Endothelial cell of umbilical vein (primary cell): ENCODE measurements at regions not wholly inside any gene's neighbourhood (a gene's known extent, or its start where the extent isn't known, plus 50 kb on each side); places are given as distances from the start of the nearest gene placed in this dataset.

Experiments
- BruUV-seq: library from RNA; stranded (reverse); fragments of 400-500 nt; replicated peaks from 2 replicates; lab custom pipeline; 2021; lab: Mats Ljungman, UMichigan
- CTCF ChIA-PET: fragments of 300-600, 350-600 bp; sonication (Branson Sonifier 250); formaldehyde crosslinking; loops from one replicate; lab custom pipeline; 2021; ENCODE audit warnings: antibody characterized with exemption, inconsistent platforms; lab: Charles Lee
- POLR2A ChIA-PET: fragments of 300-600, 350-600 bp; sonication (Branson Sonifier 250); formaldehyde crosslinking; loops from one replicate; lab custom pipeline; 2021; ENCODE audit warnings: antibody characterized with exemption, inconsistent platforms; lab: Charles Lee
- DNase-seq: peaks from one replicate; pipeline ENCODE4 v3.0.0-alpha.2; 2011; ENCODE audit warnings: low read depth, low spot score
- FAIRE-seq: peaks from 2 replicates; lab custom pipeline; 2011; peaks lifted over from hg19 to GRCh38; lab: Jason Lieb, UNC
- H2AFZ ChIP-seq: 2 replicates; pipeline ENCODE4 v1.6.0; 2012; ENCODE audit warnings: low read depth, low read length, control low read depth, inconsistent platforms
- H3K27ac ChIP-seq: 2 replicates; pipeline ENCODE4 v1.5.1; 2011; ENCODE audit warnings: low read depth, mild to moderate bottlenecking, control low read depth, low read length, moderate library complexity; ENCODE audit not compliant: insufficient read depth
- H3K27me3 ChIP-seq, 2 experiments: 2 replicates each; pipeline versions ENCODE4 v1.6.0 to v1.6.1; 2011; ENCODE audit warnings: low read length in 2 of 2, mixed read lengths in 1 of 2; ENCODE audit not compliant: control insufficient read depth in 2 of 2, insufficient read depth in 2 of 2
- H3K36me3 ChIP-seq, 2 experiments: 2 replicates in 1 of 2; 3 replicates in 1 of 2; pipeline ENCODE4 v1.5.1; 2011; ENCODE audit warnings: low read length in 2 of 2, mild to moderate bottlenecking in 1 of 2, moderate library complexity in 1 of 2; ENCODE audit not compliant: control insufficient read depth in 2 of 2, insufficient read depth in 2 of 2; ENCODE audit errors: extremely low read depth in 1 of 2
- H3K4me1 ChIP-seq: 3 replicates; pipeline ENCODE4 v1.5.1; 2011; ENCODE audit warnings: mild to moderate bottlenecking, low read length; ENCODE audit not compliant: control insufficient read depth, insufficient read depth; ENCODE audit errors: extremely low read depth
- H3K4me2 ChIP-seq: 2 replicates; pipeline ENCODE4 v1.6.1; 2011; ENCODE audit warnings: low read length, control low read depth, mixed read lengths; ENCODE audit not compliant: insufficient read depth
- H3K4me3 ChIP-seq, 3 experiments: fragments of 200-600 bp in 1 of 3; sonication (generic), shearing (Covaris generic) in 1 of 3; replicated peaks in 1 of 3; 2 replicates each; pipeline ENCODE4 v1.5.1; 2011 to 2016; ENCODE audit warnings: control low read depth in 3 of 3, low read length in 3 of 3, mild to moderate bottlenecking in 2 of 3, inconsistent platforms in 1 of 3, low read depth in 1 of 3, moderate library complexity in 1 of 3; ENCODE audit not compliant: insufficient read depth in 1 of 3
- H3K79me2 ChIP-seq: 2 replicates; pipeline ENCODE4 v1.6.0; 2012; ENCODE audit warnings: low read length, inconsistent platforms; ENCODE audit not compliant: control insufficient read depth, insufficient read depth
- H3K9ac ChIP-seq: replicated peaks from 2 replicates; pipeline ENCODE3; 2011; ENCODE audit warnings: low read length, control low read depth; ENCODE audit not compliant: insufficient read depth; ENCODE audit errors: extremely low read depth
- H3K9me1 ChIP-seq: replicated peaks from 3 replicates; pipeline ENCODE4 v1.6.0; 2011; ENCODE audit warnings: mild to moderate bottlenecking, low read length; ENCODE audit not compliant: control insufficient read depth, insufficient read depth; ENCODE audit errors: extremely low read depth
- H3K9me3 ChIP-seq: replicated peaks from 2 replicates; pipeline ENCODE4 v1.5.1; 2012; ENCODE audit warnings: low read length, inconsistent platforms; ENCODE audit not compliant: control insufficient read depth, insufficient read depth
- H4K20me1 ChIP-seq: replicated peaks from 2 replicates; pipeline ENCODE3; 2011; ENCODE audit warnings: mild to moderate bottlenecking, low read length; ENCODE audit not compliant: control insufficient read depth, insufficient read depth; ENCODE audit errors: extremely low read depth
- EZH2 ChIP-seq: IDR thresholded peaks from 2 replicates; pipeline ENCODE4 v1.6.1; 2012; ENCODE audit warnings: borderline replicate concordance, low read depth, mild to moderate bottlenecking, moderate library complexity, low read length, inconsistent platforms; ENCODE audit not compliant: severe bottlenecking
- FOS ChIP-seq: IDR thresholded peaks from 2 replicates; pipeline ENCODE4 v1.6.1; 2011; ENCODE audit warnings: mild to moderate bottlenecking, low read length, moderate library complexity, borderline replicate concordance; ENCODE audit not compliant: insufficient read depth
- GATA2 ChIP-seq: IDR thresholded peaks from 2 replicates; pipeline ENCODE4 v1.7.0; 2011; ENCODE audit warnings: low read depth, mild to moderate bottlenecking, moderate library complexity, mixed read lengths, low read length; ENCODE audit not compliant: insufficient read length, insufficient read depth
- JUN ChIP-seq: IDR thresholded peaks from 2 replicates; pipeline ENCODE4 v1.6.1; 2011; ENCODE audit warnings: borderline replicate concordance, low read depth; ENCODE audit not compliant: insufficient read length, insufficient read depth
- MAX ChIP-seq: IDR thresholded peaks from 2 replicates; pipeline ENCODE4 v1.6.1; 2011; ENCODE audit not compliant: insufficient read depth, insufficient read length
- MYC ChIP-seq: IDR thresholded peaks from one replicate; pipeline ENCODE4 v1.6.1; 2011; ENCODE audit warnings: mild to moderate bottlenecking, low read depth, low read length
- POLR2A ChIP-seq: IDR thresholded peaks from 2 replicates; pipeline ENCODE4 v1.6.1; 2012; ENCODE audit warnings: low read depth, mild to moderate bottlenecking, control low read depth, low read length
- POLR2AphosphoS5 ChIP-seq: IDR thresholded peaks from 2 replicates; pipeline ENCODE4 v1.6.1; 2012; ENCODE audit warnings: low read depth, mild to moderate bottlenecking, control low read depth, low read length, moderate library complexity; ENCODE audit not compliant: insufficient read depth
- dilution Hi-C: fragments of 300-500 bp; cut with MboI; formaldehyde crosslinking; loops from one replicate; pipeline ENCODE4 v1.15.0; 2019; ENCODE audit warnings: low sequenced_read_pairs; ENCODE audit not compliant: extremely low pct_ligation_motif_present
- intact Hi-C: fragments of 100-400 bp; cut with micrococcal nuclease; formaldehyde crosslinking; loops from one replicate; pipeline ENCODE4 v1.10.0; 2022
- TF ChIP-seq, protein P1 (sequence below), 2 donors: IDR thresholded peaks; 1 replicate in 1 of 2; 2 replicates in 1 of 2; pipeline ENCODE4 v1.5.1; 2011; ENCODE audit warnings: low read length in 2 of 2, mild to moderate bottlenecking in 2 of 2, moderate library complexity in 2 of 2, control low read depth in 1 of 2, inconsistent platforms in 1 of 2, low read depth in 1 of 2; ENCODE audit not compliant: insufficient read depth in 1 of 2; ENCODE audit errors: extremely low read depth in 1 of 2

DNA sequence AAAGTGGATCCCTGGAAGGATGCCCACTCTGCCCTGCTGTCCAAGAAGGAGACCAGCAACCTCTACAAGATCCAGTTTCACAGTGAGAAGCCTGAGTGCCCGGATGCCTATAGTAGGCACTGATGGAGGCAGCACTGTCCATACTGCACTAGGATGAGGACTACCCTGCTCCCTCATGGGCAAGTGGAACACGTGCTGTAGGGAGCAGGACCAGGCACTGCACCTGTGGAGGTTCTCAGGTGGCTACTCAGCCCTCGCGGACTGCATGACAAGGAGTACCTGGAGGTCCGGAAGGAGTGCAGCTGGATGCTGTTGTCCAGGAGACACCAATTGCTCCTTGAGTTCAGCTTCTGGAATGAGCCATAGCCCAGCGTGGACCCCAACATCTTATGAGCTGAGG is 146.1 kb upstream of the NLRP1 start:
- FAIRE-seq = no peak
- no TSS peak for BruUV-seq
- TF ChIP-seq MAX (no peak), EZH2 (no peak), JUN (no peak), GATA2 (no peak), POLR2AphosphoS5 (no peak), POLR2A (no peak), MYC (no peak), FOS (no peak)
- TF ChIP-seq, protein P1, sequence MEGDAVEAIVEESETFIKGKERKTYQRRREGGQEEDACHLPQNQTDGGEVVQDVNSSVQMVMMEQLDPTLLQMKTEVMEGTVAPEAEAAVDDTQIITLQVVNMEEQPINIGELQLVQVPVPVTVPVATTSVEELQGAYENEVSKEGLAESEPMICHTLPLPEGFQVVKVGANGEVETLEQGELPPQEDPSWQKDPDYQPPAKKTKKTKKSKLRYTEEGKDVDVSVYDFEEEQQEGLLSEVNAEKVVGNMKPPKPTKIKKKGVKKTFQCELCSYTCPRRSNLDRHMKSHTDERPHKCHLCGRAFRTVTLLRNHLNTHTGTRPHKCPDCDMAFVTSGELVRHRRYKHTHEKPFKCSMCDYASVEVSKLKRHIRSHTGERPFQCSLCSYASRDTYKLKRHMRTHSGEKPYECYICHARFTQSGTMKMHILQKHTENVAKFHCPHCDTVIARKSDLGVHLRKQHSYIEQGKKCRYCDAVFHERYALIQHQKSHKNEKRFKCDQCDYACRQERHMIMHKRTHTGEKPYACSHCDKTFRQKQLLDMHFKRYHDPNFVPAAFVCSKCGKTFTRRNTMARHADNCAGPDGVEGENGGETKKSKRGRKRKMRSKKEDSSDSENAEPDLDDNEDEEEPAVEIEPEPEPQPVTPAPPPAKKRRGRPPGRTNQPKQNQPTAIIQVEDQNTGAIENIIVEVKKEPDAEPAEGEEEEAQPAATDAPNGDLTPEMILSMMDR (IDR thresholded peaks at IDR 0.05; ENCODE audit: extremely low read depth in 1 of 2, insufficient read depth in 1 of 2, low read depth in 1 of 2, low read length in 2 of 2) = no peak
- H3K36me3 ChIP-seq = no peaks in the 10 kb centered on the region
- ChIA-PET POLR2A (no interaction called here), CTCF (no interaction called here)
- H3K9ac ChIP-seq = no peak overlapping the region
- no peaks in the 10 kb centered on the region for H3K79me2 ChIP-seq
- DNase-seq = no peak
- no peaks in the 10 kb centered on the region for H3K4me1 ChIP-seq
- H4K20me1 ChIP-seq = no peaks in the 10 kb centered on the region
- H3K4me3 ChIP-seq = no peak overlapping the region
- dilution Hi-C loops = no loop called here
- H2AFZ ChIP-seq = no peak overlapping the region
- peaks cover 2 to 9% of the 10 kb centered on the region in 2 experiments for H3K27me3 ChIP-seq
- no peak overlapping the region for H3K4me2 ChIP-seq
- H3K27ac ChIP-seq = no peak overlapping the region
- H3K9me3 ChIP-seq = no peaks in the 10 kb centered on the region
- intact Hi-C loops = no loop called here
- H3K9me1 ChIP-seq = no peaks in the 10 kb centered on the region
